NCI-H526 treated with DMSO at 0.1 percent for 48 hours (cell line): ENCODE measurements at regions not wholly inside any gene's neighbourhood (a gene's known extent, or its start where the extent isn't known, plus 50 kb on each side); places are given as distances from the start of the nearest gene placed in this dataset.
A peak's percentile ranks its signal among the peaks of the same experiment; 100 is the strongest.

Experiments used
- DNase-seq: peaks from one replicate; lab custom pipeline; 2025; lab: John Stamatoyannopoulos, UW

DNA sequence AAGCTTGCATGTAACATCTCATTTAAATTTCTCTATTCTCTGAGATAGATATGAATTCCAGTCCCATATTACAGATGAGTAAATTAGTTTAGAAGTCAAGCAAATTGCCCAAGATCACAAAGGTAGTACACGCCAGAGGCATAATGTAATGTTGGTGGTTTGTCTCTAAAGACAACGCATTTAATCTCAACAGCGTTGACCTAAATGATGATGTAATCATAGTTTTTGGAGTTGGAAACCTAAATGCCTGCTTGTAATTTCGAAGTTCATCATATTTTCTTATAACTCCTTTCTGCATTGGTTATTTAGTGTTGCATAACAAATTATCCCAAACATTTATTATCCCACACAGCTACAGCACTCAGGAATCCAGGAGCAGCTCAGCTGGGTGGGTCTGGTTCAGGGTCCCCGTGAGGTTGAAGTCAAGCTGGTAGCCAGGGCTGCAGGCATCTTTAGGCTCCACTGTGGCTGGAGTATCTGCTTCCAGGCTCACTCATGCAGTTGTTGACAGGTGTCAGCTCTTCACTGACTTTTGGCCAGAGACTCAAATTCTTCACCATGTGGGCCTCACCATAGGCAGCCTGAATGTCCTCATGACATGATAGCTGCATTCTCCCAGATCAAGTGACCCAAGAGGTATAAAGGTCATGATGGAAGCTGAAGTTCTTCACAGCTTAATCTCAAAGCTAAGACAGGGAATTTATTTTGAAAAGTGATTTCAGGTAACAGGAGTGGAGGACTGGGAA is 122.0 kb upstream of the SPTLC3 start:
- DNase-seq = no peak

DNA sequence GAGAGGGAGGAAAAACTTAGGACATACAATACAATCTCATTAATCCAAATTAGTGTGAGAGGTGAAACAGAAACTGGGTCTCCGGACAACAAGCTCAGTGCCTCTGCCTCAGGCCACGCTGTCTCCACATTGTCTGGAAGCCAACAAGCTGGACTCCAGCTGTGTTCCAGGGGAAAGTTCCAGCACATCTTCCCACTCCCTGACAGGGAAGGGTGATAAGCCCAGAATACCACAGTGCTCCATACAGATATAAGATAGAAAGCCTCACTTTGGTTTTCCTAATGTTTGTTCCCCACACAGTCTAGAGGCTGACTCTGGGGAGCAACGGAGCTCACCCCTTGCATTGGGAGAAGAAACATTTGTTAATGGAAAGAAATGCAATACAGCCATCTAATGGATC is 117.1 kb upstream of the SPTLC3 start:
- no peak for DNase-seq

DNA sequence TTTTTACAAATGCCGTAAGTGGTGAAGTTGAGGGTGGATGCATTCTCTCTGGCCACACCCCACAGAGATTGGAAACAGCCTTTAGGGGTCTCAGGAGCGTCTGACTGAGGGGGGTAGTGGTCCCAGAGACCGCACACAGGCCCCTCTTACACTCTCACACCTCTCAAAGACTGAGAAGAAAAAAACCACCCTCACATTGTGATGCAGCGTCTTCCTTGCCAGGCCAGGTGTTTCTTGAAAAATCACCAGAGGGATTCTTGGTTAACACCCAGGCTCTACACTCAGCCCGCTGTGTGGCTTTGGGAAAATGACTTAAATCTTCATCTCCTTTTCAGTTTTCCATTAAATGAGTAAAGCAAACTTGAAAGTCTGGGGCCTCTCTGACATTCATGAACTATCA is 115.8 kb upstream of the SPTLC3 start:
- DNase-seq = no peak

DNA sequence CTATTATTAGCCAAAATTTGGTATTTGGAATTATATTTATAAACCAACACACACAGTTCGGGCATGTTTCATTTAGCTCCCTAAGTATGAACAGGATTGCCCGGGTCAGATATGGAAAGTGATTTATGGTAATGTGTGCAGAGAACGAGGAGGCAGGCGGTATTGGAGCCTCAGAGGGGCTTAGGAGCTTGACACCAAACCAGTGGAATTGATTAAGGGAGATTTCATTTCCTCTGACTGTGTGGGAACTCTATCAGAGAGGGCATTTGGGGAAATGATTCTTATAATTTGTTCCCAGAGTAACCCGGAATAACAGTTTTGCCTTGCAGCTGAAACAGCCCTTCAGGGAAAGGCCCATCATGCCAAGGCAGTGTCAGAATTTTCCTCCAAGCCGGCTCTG is 115.1 kb upstream of the SPTLC3 start:
- no peak for DNase-seq

DNA sequence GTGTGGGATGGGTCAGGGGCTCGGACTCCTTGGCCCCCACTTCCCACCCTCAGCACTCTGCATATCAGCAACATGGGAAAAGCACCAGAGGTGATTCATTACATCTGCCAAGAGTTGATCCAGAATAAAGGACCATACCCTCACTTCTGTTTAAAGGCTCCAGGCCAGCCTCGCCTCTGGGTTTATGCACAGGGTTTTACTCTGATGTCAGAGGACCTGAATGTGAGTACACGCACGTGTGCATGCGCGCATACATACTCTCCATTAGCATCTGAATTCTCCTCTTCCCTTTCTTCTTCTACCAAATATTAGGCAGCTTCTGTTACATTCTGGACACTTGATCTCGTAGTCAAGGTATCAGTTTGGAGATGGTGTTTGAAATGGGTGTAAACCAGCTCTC is 114.7 kb upstream of the SPTLC3 start:
- DNase-seq = no peak

DNA sequence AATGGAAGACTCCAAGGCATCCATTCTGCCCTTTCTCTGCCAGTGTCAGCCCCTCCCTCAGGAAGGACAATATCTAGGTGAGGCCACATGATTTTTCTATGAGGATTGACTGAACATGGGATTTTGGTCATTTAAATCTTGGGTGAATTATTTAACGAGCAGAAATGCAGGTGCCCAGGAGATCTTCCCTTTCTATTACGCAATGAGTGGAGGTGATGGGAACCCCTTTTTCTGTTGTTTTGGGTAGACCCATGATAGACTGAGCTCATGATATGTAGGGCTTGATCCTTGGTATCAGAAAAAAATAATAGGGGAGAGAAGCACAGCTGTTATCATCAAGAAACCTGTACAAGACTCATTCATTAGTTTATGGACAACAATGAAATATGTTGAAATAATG is 112.6 kb upstream of the SPTLC3 start:
- no peak for DNase-seq

DNA sequence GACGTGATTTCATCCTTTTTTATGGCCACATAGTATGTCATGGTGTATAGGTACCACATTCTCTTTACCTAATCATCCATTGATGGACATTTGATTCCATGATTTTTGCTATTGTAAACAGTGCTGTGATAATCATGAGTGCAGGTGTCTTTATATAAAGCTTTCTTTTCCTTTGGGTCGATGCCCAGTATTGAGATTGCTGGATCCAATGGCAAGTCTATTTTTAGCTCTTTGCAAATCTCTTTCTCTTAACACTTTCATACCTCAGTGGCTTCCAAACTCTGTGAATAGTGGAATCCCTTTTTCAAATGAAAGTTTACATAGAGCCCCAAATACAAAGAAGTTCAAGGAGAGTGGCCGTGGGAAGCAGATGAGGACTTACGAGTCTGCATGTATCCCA is 105.8 kb upstream of the SPTLC3 start:
- DNase-seq = no peak

DNA sequence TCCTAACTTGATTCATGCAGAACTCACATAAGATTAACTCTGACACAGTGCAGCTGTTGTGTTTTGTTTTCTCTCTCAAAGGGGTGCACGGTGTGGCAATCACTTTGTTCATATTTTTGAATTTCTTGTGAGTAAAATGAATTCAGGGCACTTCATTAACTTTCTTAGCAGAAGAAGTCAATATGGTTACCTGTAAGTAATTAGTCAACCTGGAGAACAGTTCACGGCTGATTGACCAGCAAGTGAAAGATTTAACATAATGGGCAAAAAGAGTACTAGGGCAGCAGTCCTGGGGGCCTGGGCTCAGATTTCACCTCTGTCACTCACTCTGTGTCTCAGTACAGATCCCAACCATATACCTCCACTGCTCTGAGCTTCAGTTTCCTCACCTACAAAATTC is 102.4 kb upstream of the SPTLC3 start:
- no peak for DNase-seq

DNA sequence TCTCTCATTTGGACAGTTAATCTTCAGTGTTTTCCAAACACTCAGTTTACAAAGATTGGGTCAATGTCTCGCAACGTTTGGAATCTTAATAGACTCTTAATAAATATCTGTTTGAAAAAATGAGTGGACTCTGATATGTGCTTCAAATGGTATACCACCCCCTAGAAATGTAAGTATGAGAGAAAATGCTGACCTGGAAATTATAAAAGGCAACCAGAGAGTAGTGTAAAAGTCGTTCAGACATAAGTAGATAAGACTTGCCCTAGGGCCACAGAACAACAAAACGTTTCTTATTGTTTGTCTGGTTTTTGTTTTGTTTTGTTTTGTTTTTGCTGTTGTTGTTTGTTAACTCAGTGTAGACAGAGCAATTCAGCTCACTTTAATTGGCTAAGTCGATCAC is 97.4 kb upstream of the SPTLC3 start:
- DNase-seq = no peak

DNA sequence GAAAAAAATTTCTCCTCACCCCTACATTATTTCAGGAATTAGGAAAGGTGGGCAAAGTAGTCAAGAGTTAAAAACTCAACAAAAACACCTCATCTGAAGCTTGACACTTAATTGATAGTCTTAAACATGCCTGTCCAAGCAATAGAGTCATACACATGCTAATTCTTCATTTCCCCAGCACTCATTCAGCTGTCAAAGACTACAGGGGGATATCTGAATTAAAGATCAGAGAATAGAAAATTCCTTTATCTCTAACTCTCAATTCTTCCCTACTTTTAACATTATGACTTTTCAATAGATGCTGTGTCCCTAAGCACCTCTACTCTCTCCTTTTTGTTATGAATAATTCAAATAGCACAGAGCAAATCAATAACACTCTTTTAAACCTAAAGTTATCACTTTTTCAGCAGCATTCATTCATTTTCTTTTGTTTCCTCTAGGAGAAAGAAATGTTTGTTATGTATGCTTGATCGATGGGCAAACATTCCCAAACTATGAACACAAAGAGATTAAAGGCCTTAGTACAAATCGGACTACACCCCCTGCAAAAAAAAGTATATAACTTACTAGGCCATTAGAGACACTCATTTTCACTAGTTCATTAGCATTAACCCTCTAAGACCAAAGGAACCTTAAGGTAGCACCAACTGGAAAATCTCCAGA is 94.9 kb upstream of the SPTLC3 start:
- DNase-seq = no peak

DNA sequence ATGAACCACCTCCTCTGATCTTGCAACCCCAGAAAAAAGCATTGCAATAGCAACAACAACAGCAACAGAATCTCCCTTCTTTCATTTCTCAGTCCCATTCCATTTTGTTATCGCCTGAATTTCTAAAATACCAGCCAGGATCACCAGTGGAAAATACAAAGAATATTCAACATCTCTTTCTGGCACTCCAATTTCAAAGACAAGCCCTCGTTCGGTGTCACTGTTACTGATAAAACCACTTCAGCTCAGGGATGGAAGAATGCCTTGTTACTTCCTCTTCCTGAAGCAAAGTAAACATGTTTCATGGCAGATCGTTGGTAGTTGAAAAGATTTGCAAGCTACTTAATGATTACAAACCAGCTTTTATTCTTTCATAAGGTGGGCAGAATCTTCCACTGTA is 94.0 kb upstream of the SPTLC3 start:
- no peak for DNase-seq

DNA sequence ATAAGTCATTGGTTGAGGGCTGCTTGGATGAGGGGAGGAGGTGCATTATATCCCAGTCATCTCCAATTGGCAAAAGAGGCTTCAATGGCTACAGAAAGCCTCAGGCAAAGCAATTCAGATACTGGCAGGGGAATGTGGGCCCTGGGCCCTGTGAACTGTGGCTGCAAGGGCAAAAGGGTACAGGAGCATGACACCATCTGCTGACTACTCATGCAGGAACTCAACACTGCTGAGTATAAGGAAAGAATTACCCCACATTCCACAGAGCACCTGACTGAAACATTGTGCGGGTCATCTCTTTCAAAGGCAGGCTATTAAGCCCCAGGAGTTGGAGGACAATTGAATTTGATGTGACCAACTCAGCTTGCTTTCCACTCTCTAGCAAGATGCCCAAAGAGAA is 92.1 kb upstream of the SPTLC3 start:
- no peak for DNase-seq

DNA sequence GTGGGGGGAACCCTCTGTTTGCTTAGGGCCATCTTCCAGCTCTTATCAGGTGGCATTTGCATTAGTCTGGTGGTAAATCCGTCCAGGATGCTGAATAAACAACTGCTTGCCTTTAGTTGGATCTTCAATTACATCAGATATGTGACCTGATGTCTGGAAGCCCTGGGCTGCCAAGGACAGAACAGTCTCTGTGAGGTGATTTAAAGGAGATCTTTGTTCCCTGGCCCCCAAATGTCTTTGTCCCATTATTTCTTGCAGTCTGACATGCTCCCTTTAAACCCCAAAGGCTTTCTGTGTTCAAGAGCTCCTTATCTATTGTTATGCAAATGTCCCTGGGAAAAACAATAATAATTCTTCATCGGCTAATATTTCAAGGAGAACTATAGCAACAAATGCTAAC is 84.6 kb upstream of the SPTLC3 start:
- DNase-seq = peak; percentile 85

DNA sequence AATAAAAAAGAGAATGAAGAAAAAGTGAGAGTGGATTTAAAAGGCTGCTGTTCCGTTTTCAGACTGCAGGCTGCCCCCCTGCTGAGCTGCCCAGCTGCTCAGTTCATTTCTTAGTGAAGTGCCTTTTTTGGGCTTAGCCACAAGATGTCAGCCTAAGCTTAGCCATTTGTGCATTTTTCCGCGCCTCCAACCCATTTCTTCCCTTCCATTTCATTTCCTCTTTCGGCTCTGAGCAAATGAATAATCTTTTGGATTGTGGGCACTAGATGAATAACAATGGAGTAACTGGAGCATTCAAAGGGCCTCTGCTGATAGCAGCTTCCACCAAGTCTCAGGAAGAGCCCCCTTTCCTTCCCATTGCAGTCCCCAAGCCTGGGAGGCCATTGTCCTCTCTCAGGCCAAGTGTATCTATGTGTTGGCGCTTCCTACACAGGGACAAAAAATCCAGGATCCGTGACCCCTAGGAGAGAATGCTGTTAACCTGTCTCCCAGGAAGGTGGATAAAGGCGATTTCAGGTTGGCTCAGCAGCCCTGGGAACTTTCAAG is 83.5 kb upstream of the SPTLC3 start:
- peak; percentile 89 for DNase-seq

DNA sequence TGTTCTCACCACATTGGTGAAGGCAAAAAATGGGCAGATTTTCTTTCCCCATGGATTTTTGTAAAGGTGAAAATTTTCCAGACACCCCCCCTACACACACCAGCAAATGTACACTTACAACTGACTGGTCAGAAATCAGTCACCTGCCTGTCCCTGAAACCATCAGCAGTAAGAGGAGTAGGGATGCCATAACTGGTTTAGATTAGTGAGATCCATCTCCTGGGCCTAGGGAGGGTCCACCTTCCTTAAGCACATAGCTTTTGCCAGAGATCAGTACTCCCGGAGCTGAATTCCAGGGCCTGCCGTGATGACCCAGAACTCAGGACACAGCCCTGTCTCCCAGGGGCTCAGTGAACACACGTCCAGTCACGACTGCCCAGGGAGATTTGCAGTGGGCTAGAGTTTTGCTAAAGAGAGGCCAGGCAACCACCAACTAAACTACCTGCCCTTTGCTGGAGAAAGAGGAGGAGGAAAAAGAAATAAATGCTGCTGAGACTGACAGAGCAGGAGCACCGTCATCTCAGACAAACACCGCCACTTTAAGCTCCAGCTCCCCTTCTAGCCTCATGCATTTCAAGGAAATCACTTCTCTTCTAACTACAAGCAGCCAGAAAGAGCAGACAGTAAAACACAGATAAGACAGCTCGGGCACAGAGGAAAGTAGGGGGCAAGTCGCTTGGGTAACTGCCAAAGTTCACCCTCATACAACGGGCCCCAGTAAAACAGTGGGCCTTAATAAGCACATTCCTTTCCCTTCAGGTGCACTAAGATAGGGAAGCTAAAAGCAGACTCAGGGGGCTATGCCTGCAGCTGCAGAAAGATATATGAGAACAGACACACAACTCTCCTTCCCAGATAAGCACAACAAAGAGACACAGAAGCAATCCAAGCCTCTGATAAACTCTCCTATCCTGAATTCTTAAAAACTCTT is 82.6 kb upstream of the SPTLC3 start:
- DNase-seq = no peak

DNA sequence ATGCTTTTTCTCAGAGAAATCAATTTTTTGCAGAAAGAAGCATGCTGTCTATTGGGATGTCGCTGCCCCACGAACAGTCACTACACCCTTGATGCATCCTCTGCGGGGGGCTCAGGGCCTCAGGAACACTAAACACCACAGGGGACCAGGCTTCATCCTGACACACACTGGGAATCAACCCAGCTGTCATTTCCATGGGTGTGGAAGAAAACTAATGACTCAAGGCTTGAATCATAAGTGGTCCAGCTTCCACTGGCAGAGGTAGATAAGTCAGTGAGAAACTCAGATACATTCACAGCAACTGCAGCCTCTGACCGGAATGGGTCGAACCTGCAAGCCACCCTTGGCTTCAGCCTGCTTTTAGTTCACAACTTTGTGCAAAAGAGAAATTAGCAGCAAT is 81.3 kb upstream of the SPTLC3 start:
- no peak for DNase-seq

DNA sequence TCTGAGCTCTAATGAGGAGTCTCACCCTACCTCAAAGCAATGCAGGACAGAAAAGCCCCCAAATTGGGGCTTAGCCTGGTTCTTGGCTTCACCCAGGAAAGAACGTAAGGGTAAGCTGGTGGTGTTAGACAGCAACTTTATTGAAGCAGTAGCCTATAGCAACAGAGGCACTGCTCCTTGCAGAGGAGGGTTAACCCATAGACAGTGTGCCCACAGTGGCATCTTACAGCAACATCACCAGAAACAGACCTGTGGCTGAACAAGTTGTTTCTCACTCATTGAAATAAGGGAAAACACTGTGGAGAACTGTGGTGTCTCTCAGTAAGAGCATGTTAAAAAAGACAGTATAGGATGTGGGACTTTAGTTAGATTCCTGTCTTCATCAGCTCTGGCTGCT is 80.4 kb upstream of the SPTLC3 start:
- no peak for DNase-seq

DNA sequence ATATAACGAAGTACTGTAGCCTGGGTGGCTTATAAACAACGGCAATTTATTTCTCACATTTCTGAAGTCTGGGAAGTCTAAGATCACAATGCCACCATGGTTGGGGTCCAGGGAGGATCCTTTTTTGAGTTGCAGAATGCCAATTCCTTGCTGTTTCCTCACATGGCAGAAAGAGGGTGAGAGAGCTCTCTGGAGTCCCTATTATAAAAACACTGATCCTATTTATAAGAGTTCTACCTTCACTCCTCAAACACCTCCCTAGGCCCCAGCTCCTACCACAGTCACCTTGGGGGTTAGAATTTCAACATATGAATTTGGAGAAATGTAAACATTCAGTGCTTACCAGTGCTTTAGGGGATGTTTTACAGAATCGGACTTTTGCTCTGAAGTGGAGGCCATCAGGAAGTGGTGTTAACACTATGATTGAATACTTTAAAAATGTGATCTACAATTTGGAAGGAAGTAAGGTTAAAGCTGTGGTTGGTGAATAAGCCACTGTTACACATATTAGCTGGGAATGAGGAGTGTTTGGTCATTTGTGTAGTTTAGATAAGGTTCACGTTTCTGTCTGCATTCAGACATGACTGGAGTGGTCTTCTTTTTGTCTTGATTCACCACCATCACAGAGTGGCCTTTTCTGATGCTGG is 79.9 kb upstream of the SPTLC3 start:
- no peak for DNase-seq

DNA sequence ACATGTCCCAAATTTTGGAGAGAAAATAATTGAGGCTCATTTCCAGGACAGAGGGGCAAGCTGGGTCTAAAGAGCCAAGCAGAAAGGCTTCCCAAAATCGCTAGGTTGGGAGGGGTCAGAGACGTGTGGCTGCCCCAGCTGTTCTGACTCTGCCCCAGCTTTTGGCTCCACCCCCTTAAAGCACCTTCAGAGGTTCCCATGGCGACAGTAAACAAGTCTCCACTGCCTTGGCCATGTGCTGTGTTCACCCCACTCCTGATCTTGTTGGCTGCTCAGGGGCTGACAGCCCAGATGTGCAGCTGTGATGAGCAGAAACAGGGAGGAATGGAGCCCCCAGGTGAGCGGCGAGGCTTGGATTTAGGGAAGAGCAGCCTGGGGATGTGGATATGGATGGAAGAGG is 72.8 kb upstream of the SPTLC3 start:
- DNase-seq = no peak

DNA sequence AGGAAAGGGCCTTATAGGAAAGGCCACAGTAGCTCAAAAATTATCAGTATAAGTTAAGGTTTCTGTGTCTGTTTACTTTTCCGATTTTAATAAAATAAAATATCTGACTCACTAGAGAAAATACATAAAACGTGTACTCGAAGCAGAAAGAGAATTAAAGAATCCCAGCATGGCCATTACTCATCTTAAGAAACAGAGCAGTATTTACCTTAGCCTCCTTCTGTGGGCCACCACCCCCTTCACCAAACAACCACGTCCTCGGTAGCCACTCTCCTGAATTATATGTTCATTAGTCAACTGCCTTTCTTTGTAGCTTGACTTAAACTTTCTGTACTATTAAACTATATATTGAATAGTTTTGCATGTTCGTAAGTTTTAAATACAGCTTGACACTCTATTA is 72.2 kb upstream of the SPTLC3 start:
- DNase-seq = no peak

DNA sequence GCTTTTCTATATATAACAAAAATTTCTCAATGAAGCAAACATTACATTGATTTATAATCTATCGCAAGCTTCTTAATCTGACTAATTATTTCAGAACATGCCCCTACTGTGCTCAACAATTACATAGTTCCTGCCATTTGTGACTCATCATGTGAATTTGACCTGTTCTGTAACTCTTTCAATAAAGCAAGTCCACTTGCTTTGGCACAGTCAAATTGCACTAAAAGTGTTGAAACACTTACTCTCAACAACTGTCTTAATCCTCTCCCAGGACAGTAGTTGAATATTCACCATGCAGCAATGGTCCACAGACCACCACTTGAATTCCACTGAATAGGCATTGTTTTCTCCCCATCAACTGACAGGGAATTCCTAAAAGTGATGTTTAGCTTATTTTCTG is 67.7 kb upstream of the SPTLC3 start:
- no peak for DNase-seq

DNA sequence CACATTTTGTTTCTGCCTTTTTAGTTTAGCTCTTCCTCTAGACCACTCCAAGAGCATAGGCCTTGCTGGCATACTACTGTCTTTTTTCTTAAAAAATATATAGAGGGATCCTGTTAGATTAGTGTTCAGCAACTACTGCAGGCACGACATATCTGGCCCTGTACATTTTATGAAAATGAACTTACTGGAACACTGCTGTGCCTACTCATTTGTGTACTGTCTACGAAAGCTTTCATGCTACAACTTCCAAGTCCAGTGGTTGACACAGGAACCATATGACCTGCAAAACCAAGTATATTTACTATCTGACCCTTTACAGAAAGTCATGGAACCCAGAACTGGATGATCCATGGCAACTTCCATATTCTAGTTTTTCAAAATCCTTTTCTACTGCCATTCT is 66.6 kb upstream of the SPTLC3 start:
- no peak for DNase-seq
